ENCODE measurements at regions not wholly inside any gene's neighbourhood (a gene's known extent, or its start where the extent isn't known, plus 50 kb on each side); places are given as distances from the start of the nearest gene placed in this dataset.

- no peak overlapping the region for H3K4me3 ChIP-seq (ENCODE audit: low read length)
- H3K27me3 Mint-ChIP-seq (ENCODE audit: low read depth in 2 of 2) = peaks cover 13 to 33% of the 10 kb centered on the region in 2 donors
- intact Hi-C loops (cut with micrococcal nuclease) = no loop called here
- TF ChIP-seq, protein P1, sequence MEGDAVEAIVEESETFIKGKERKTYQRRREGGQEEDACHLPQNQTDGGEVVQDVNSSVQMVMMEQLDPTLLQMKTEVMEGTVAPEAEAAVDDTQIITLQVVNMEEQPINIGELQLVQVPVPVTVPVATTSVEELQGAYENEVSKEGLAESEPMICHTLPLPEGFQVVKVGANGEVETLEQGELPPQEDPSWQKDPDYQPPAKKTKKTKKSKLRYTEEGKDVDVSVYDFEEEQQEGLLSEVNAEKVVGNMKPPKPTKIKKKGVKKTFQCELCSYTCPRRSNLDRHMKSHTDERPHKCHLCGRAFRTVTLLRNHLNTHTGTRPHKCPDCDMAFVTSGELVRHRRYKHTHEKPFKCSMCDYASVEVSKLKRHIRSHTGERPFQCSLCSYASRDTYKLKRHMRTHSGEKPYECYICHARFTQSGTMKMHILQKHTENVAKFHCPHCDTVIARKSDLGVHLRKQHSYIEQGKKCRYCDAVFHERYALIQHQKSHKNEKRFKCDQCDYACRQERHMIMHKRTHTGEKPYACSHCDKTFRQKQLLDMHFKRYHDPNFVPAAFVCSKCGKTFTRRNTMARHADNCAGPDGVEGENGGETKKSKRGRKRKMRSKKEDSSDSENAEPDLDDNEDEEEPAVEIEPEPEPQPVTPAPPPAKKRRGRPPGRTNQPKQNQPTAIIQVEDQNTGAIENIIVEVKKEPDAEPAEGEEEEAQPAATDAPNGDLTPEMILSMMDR (IDR thresholded peaks at IDR 0.05) = no peak
- H3K27ac Mint-ChIP-seq = no peak overlapping the region
- 63% methylated on average over 8 of the region's 10 CpGs for WGBS (ENCODE audit: insufficient coverage)
- H3K27ac ChIP-seq (ENCODE audit: low read length) = no peak overlapping the region
- no peaks in the 10 kb centered on the region for H3K9me3 Mint-ChIP-seq
- ATAC-seq (no peak), DNase-seq (no peak)
- no peaks in the 10 kb centered on the region for H3K36me3 ChIP-seq (ENCODE audit: control insufficient read depth, insufficient read depth, low read length)
- peaks cover 0 to 6% of the 10 kb centered on the region in 2 donors for H3K4me1 Mint-ChIP-seq
- H3K36me3 Mint-ChIP-seq = no peaks in the 10 kb centered on the region
- H3K9me3 ChIP-seq (ENCODE audit: control insufficient read depth, insufficient read depth, low read length) = no peaks in the 10 kb centered on the region
- no peaks in the 10 kb centered on the region for H3K4me1 ChIP-seq (ENCODE audit: control insufficient read depth, insufficient read depth, low read length)
- no peak overlapping the region for H3K4me3 Mint-ChIP-seq
- H3K27me3 ChIP-seq (ENCODE audit: control insufficient read depth, insufficient read depth, low read length) = no peaks in the 10 kb centered on the region
These were observed 186.0 kb downstream of the PSMG1 start for GRCh38 chr21:38997051-38997842.

- no peak for DNase-seq
- peaks cover 0 to 6% of the 10 kb centered on the region in 2 donors for H3K4me1 Mint-ChIP-seq
- Histone ChIP-seq H3K4me3 (ENCODE audit: low read length) (no peak overlapping the region), H3K27ac (ENCODE audit: low read length) (no peak overlapping the region), H3K36me3 (ENCODE audit: control insufficient read depth, insufficient read depth, low read length) (no peaks in the 10 kb centered on the region), H3K9me3 (ENCODE audit: control insufficient read depth, insufficient read depth, low read length) (no peaks in the 10 kb centered on the region), H3K4me1 (ENCODE audit: control insufficient read depth, insufficient read depth, low read length) (no peaks in the 10 kb centered on the region), H3K27me3 (ENCODE audit: control insufficient read depth, insufficient read depth, low read length) (no peaks in the 10 kb centered on the region)
- no peak overlapping the region for H3K4me3 Mint-ChIP-seq
- H3K27ac Mint-ChIP-seq = no peak overlapping the region
- intact Hi-C loops (cut with micrococcal nuclease) = no loop called here
- peaks cover 15 to 33% of the 10 kb centered on the region in 2 donors for H3K27me3 Mint-ChIP-seq (ENCODE audit: low read depth in 2 of 2)
- TF ChIP-seq, protein P1 (IDR thresholded peaks at IDR 0.05) = no peak
- no peaks in the 10 kb centered on the region for H3K9me3 Mint-ChIP-seq
- no peaks in the 10 kb centered on the region for H3K36me3 Mint-ChIP-seq
- 100% methylated on average over 1 of the region's 2 CpGs for WGBS (ENCODE audit: insufficient coverage)
- ATAC-seq = no peak
These were observed 186.9 kb downstream of the PSMG1 start for GRCh38 chr21:38996355-38996754.

DNA sequence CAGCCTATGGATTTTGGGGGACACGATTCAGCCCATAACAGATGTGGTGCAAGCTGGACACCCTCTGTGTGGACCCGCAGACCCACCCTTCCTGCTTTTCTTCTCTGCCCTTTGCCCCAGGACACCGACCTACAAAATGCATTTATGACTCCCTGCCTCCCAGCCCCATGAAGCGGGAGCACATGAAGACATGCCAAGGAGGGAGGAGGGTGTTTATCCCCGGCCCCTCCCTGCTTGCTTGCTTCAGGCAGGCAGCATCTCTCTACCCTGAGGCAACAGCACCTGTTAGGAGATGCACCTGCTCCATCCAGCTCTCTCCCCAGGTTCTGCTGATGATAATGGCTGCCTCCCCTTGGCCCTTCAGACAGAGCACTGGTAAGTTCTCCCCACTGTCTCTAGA is 187.5 kb downstream of the PSMG1 start:
- Histone ChIP-seq H3K27me3 (ENCODE audit: control insufficient read depth, insufficient read depth, low read length) (no peaks in the 10 kb centered on the region), H3K36me3 (ENCODE audit: control insufficient read depth, insufficient read depth, low read length) (no peaks in the 10 kb centered on the region), H3K4me1 (ENCODE audit: control insufficient read depth, insufficient read depth, low read length) (no peaks in the 10 kb centered on the region), H3K9me3 (ENCODE audit: control insufficient read depth, insufficient read depth, low read length) (no peaks in the 10 kb centered on the region), H3K27ac (ENCODE audit: low read length) (no peak overlapping the region), H3K4me3 (ENCODE audit: low read length) (no peak overlapping the region)
- Mint-ChIP-seq H3K27ac (no peak overlapping the region), H3K36me3 (no peaks in the 10 kb centered on the region), H3K4me3 (no peak overlapping the region), H3K9me3 (no peaks in the 10 kb centered on the region), H3K27me3 (ENCODE audit: low read depth in 2 of 2) (peaks cover 13 to 37% of the 10 kb centered on the region in 2 donors), H3K4me1 (peaks cover 0 to 6% of the 10 kb centered on the region in 2 donors)
- 85% methylated on average over 5 of the region's 5 CpGs for WGBS (ENCODE audit: insufficient coverage)
- ATAC-seq (no peak), DNase-seq (no peak)
- intact Hi-C loops (cut with micrococcal nuclease) = no loop called here
- TF ChIP-seq, protein P1 (IDR thresholded peaks at IDR 0.05) = no peak
